HPDE6-E6E7 (cell line): ENCODE measurements at regions not wholly inside any gene's neighbourhood (a gene's known extent, or its start where the extent isn't known, plus 50 kb on each side); places are given as distances from the start of the nearest gene placed in this dataset.
"Not testable (repeated sequence)": the region's sequence is repeated elsewhere in the genome, so short reads cannot be mapped to it uniquely, and the experiment has no call there.

Experiments
- DNase-seq: peaks from one replicate; pipeline ENCODE4 v3.0.0; 2011; ENCODE audit warnings: missing footprints; ENCODE audit errors: extremely low spot score

- no peak for DNase-seq
These were observed 604.3 kb upstream of the RBFOX1 start for GRCh38 chr16:6728381-6728780.

DNA sequence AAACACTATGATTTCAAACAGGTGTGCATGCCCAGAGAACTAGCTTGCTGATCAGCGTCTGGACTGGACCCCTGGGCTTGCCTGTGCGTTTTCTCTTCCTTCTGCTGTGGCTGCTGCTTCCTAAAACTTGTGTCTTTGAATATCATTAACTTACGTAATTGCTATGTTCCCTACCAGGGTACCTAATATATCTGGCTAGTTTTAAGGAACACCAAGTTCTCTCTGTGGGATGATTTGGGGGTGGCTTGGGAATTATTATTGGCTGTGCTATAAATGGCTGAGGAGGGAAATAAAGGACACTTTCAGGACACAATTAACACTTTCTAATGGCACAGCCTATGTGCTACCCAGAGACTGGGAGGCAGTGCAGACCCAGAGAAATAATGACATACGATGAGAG is 606.0 kb upstream of the RBFOX1 start:
- no peak for DNase-seq

DNA sequence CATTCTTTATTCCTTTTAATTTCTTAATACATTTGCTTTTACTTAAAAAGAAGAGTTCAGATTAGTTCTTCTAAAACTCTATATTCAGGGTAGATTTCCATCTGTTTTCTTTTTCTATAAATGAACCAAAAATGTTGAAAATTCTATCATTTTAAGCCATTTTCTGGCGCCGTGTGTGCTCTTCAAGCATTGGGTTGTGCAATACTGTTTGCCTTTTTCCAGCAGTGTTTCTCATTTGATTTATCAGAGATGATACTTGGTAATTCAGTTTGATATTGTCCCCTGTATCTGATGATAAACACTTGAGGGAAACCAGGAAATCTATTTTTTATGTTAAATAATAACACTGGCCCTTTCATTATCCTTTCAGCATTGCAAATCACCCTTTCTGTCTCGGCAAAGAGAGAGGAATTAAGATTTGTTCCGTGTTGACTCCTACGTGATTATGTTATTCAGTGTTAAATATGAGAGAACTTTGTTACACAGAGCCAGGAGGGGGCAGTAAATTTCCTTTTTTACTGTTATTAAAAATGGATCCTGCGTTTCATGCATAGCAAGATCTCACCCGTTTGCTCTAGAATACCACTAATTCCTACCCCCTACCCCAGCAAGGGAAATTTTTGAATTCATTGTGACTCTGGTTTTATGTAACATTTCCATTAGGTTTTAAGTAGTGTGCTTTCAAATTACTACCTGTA is 606.9 kb upstream of the RBFOX1 start:
- DNase-seq, result no peak

- DNase-seq, result not testable (repeated sequence)
These were observed 607.4 kb upstream of the RBFOX1 start for GRCh38 chr16:6725206-6725605.

GRCh38 chr16:6722786-6723185 is 609.9 kb upstream of the RBFOX1 start:
- DNase-seq, result no peak

GRCh38 chr16:6714510-6714909 is 618.1 kb upstream of the RBFOX1 start:
- no peak for DNase-seq

- DNase-seq, result no peak
These were observed 622.9 kb upstream of the RBFOX1 start for GRCh38 chr16:6709736-6710135.

DNA sequence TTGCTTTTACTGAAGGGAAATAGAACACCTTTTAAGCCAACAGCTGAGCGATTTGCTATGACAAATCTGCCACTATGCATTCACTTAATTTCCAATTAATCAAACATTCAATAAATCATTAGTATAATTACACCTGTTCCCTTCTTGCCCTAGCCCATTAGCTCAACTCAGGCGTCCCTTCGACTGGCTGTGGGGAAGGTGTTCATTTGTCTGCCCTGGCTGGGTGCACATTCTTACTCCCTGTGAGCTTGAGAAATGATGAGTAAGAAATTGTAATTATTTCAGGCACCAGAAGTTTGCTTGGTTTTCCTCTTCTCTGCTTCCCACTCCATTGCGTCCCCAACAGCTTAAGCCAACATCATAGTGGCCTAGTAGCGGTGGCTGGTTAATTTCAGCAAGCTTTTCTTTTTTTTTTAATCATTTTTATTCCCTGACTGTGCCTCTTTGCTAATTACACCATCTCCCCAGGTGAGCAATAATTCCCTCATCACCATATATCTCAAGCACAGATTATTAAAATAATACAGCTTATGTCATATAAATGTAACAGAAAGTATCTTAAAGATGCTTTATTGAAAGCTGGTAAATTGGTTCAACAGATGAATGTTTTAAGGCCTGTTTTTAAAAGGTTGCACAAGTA is 623.9 kb upstream of the RBFOX1 start:
- DNase-seq, result no peak

DNA sequence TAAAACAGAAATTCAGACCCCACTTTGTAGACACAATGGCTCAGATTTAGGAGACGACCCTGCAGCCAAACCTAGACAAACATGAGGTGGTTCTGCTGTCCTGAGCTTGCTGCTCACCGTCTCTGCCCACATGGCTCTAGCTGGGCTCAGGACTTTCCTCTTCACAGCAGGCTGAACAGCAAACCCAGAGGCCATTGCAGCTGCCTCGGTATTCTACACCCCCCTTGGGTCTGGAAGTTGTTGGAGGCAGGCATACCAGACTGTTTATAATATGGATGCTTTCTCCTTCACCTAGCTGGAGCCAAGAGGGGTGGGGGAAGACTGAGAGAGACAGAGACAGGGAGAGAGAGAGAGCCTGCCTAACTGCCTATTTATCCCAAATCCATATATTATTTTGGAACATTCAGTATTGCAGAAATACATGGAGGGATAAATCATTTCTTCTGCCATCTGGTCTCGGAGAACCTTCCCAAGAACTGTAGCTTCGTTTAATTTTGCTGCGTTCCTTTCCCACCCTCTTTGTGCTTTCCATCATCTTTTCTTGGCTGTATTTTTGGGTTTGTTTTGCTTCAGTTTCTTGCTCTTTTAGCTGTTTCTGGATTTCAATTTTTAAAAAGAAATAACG is 628.2 kb upstream of the RBFOX1 start:
- DNase-seq, result no peak

GRCh38 chr16:6701096-6701495 is 631.5 kb upstream of the RBFOX1 start:
- DNase-seq, result no peak

DNA sequence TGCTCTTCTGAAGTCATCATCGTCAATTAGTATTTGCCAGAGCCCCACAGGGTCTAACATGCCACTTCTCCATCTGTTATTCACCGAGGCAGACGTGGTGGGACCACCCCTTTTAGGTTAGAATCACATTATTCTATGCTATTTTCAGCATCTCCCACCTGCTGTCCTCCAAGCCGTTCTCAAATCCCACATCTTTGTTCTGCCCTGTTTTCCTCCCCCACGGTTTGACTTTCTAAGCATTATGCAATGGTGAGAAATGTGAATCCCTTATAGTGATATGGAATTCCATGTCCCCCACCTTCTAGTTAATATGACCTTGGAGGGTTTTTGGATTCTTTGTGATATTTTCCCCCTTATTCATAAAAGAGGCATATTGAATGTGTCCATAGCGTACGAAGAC is 634.1 kb upstream of the RBFOX1 start:
- no peak for DNase-seq

GRCh38 chr16:6695666-6696065 is 637.0 kb upstream of the RBFOX1 start:
- no peak for DNase-seq

DNA sequence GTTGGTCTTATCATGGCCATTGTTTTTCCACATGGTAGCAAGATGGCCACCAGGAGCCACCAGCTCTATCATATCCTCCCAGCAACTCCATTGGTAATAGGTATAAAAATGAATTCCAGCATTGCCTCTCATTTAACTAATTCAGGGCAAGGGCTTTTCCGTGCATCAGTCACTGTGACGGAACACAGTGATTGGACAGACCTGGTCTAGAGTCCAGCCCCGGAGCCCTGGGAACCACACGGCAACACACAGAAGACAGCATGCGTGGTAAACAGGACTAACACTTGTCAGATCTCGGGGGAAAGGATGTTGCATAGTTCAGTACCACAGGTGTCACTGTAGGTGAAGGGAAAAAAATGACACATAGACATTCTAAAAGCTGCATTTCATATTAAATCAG is 638.0 kb upstream of the RBFOX1 start:
- no peak for DNase-seq

GRCh38 chr16:6693418-6693817 is 639.2 kb upstream of the RBFOX1 start:
- DNase-seq, result not testable (repeated sequence)

DNA sequence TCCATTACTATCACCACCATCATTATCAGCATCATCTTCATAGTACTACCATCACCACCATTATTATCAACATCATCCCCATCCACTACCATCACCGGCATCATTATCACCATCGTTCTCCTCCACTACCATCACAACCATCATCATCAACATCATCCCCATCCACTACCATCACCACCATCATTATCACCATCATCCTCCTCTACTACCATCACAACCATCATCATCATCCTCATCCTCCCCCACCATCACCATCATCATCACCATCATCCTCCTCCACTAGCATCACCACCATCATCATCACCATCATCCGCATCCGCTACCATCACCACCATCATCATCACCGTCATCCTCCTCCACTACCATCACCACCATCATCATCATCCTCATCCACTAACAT is 639.8 kb upstream of the RBFOX1 start:
- no peak for DNase-seq

DNA sequence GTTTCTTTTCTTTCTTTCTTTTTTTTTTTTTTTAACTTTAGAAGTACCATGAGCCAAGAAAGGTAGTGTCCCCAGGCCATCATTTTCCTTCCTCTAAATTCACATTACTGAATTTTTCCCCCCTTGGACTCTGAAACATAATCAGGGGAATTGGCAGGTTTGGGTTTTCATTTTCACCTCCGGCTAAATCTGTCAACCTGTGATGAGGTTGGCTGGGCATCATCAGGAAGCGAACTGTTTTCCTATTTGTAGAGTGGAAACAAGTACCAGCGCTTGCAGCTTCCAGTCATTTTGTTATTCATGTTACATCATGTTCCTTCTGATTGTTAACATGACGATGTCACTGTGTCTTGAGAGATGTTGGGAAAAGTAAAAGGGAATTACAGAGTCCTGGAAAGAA is 641.9 kb upstream of the RBFOX1 start:
- no peak for DNase-seq

GRCh38 chr16:6689643-6690042 is 643.0 kb upstream of the RBFOX1 start:
- DNase-seq, result no peak

DNA sequence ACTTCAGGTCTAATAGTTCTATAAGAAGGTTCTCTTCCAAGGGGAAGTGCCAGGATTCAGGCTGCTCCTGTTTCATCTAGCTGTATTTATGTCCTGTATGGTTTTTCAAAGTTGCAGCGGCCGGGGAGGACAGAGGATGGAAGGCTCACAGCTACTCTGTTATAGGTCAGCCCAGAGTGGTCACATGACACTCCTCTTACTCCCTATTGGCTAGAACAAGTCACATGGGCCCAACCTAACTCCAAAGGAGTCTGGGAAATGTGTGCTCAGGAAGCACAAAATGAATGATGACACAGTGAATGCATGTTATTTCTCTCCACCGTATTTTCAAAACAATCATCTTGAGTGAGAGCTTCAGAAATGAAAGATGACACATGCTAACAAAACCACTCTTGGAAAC is 645.1 kb upstream of the RBFOX1 start:
- no peak for DNase-seq

- DNase-seq, result peak; percentile 12
These were observed 648.5 kb upstream of the RBFOX1 start for GRCh38 chr16:6684076-6684673.

DNA sequence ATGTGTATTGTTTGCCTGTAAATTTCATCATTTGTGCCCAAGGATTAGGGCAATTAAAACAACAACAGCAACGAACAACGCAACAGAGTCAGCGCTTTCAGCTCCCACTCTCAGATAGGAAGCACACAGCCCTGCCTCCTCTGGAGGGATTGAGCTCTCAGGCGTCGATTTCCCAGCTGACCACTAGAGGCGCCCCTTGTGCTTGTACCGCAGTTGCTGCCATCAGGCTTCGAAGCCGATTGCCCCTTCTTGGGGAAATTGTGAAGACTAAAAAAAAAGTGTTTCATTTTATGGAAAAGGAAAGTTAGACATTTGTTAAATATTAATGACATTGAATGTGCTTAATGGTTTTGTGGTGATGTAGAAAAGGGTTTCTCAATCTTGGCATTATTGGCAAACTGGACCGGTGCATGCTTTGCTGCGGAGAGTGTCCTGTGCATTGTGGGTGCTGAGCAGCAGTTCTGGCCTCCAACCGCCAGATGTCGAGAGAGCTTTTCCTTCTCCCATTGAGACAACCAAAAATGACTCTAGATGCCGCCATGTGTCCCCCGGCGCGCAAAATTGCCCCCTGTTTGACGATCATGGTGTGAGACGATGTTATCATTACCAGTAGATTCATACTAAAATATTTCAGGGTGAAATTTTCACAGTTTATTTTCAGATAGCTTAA is 650.4 kb upstream of the RBFOX1 start:
- no peak for DNase-seq

DNA sequence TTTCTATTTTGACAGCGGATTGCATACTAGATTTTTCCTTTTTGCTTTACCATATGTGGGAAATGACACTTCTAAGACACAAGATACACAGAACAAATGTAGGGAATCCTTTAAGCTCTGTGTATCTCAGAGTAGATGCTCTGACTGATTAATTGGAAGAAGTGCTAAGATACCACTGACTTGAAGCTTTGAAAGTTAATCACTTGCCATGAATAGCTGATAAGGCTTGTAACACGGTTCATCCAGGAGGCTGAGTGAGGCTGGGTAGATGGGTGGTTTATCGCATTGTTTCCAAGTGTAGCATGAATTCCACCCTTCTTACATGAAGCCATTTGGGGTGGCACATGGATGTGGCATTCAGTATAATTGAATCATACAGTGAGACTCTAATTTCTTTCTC is 654.1 kb upstream of the RBFOX1 start:
- no peak for DNase-seq

DNA sequence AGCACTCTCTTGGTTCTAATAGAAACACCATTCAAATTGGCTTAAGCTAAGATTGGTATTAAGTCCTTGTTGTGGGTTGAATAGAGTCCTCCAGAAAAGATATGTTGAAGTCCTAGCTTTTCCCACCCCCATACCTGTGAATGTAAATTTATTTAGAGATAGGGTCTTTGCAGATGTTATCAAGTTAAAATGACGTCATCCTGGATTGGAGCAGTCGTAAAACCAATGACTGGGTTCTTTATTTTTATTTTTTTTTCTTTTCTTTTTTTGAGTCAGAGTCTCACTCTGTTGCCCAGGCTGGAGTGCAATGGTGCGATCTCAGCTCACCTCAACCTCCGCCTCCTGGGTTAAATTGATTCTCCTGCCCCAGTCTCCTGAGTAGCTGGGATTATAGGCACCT is 658.6 kb upstream of the RBFOX1 start:
- DNase-seq, result no peak
